NOMO-1 (cell line): ENCODE measurements at regions not wholly inside any gene's neighbourhood (a gene's known extent, or its start where the extent isn't known, plus 50 kb on each side); places are given as distances from the start of the nearest gene placed in this dataset.

ENCODE experiments used
- DNase-seq, 2 experiments: peaks; one replicate each; lab custom pipeline; 2025; ENCODE audit not compliant: unreplicated experiment in 2 of 2; lab: John Stamatoyannopoulos, UW

DNA sequence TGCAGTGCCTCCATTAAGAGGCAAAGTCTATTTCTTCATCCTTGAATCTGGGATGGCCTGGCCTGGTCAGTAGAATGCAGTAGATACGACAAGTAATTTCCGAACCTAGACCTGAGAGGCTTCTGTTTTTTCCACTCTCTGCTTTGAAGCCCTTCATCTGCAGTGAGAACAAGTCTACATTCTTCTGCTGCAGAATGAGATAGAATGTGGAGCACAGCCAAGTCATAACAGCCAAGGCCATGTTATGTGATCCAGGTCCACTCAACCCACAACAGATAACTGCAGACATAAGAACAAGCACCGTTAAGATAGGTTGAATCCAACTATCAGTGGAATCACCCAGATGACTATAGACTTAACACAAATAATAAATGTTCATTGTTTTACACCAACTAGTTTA, 1297.7 kb downstream of the C4orf33 start:
- no peak for DNase-seq

DNA sequence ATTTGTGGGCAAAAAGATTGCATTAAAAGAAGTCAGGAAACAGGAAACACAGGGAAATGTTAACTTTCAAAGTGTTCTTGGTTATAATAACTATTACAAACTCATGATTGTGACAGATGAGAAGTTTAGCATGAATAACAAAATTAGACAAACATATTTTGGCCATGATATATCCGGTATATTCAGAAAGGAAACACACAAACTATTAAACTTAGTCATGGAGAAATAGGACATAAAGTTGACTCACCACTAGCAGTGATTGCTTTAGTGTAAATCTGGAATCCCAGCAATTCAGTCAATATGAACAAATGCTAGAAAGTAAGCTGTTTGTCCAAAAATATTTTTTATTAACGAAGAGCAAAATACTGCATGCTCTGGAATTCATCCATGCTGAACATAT, 1299.9 kb downstream of the C4orf33 start:
- no peak for DNase-seq

DNA sequence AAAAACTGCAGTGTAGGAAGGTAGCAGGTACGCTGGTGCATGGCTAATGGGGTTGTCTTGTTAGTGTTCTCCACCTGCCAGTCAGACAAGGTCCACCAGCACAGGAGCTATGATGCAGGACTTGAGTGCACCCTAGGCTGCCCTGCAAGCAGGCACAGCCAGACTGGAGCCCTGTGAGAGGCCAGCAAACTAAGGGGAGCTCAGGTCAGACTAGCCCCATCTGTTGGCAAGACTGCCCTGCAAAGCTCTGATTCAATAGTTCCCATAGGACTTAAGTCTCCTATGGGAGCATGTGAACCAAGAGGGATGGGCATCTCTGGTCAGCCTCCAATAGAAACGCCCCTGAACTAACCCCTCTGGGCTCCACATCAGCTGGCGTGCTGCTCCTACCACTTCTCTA, 1307.3 kb downstream of the C4orf33 start:
- no peak for DNase-seq

DNA sequence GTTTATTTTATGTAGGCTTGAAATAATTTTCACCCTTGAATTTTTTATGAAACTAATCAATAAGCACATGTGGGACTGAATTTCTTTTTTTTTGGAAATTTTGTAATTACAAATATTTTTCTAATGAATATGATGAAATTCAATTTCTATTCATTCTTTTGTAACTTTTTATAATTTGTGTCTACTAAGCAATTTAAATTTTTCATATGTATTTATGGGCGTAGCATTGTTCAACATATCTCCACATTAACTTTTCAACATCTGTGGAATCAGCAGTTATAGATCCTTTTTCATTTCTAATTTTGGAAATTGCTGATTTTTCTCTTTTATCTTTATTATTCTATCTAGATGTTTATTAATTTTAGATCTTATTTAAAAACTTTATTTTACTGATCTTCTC, 1320.3 kb downstream of the C4orf33 start:
- no peak for DNase-seq

DNA sequence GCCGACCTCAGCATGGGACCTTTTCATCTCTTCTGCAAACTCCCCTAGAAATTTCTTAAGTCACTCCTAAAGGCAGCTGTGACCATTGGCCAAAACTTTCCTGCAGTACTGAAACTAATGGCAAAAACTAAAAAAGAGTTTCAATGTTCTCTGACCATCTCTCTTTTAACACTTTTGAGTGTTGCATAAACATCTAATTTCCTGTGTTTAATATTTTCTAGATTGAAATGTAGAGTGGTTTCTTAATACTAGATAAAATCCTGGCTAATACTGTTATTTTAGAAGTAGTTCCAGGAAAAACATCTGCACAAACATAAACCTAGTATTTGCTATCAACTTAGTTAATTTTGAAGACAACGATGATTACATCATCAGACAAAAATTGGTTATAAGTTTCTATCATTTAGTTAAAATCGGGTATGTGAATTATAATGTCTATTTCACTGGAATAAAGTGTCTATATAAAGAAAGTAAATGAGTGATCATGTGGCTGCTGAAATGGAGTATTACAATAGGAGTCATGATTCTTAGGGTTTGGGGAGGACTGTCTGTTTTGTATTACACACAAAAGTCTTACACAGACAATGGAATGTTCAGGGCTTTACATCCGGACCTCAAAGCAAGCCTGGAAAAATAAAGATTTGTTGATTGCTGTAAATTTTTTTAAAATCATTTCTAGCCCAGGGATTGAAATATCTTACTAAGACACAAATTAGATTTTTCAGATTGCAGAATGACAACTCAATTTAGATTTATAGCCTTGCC, 1323.4 kb downstream of the C4orf33 start:
- DNase-seq, result no peak

DNA sequence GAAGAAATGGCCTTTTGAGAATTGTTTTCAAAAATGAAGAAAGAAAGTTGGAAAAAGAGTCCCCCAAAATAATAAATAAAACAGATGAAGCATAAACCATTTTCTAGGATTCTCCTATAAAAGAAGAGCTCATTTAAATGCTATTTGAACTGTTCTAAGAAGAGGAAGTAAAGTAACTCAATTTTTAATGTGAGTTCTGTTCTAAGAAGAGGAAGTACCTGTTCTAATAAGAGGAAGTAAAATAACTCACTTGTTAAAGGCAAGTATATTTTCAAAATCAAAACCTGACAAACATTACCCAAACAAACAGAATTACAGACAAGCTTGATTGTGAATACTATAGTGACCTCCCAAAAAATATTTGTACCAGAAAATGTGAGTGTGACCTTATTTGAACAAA, 1326.3 kb downstream of the C4orf33 start:
- DNase-seq, result peak in 1 of 2 experiments; percentile 78

DNA sequence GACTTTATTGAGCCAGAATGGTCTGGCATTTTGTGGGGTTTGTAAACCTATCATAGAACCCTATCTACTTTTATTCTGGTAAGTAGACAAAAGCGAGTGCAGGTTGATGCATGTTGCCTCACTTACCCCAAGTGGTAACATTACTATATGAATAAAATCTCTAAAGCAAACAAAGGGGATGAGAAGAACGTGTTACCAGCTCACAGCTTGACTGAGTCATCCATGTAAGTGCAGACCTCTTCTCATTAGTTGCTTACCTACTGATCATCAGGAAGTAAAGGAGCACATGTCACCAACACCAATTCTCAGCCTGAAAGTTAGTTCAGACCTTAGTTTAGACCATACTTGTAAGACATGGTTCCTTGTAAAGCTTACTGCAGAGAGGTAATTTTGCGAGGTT, 1328.3 kb downstream of the C4orf33 start:
- DNase-seq, result no peak

DNA sequence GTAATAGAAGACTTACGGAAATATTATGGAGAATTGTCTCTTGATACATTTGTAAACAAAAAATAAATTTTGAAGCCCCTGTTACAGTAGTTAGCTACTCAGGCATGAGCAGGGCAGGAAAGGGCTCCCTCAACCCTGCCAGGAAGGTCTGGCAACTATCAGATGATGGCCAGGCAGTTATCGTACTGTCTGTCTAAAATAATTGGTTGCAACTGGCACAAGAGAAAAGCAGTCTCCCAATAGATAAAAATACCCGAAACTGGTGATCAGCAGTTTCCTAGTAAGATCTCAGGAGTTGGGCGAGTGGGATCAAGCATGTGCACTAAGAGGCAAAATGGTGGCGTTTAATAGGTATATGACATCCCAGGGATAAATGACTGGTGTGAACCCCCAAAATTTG, 1336.3 kb downstream of the C4orf33 start:
- DNase-seq, result no peak

DNA sequence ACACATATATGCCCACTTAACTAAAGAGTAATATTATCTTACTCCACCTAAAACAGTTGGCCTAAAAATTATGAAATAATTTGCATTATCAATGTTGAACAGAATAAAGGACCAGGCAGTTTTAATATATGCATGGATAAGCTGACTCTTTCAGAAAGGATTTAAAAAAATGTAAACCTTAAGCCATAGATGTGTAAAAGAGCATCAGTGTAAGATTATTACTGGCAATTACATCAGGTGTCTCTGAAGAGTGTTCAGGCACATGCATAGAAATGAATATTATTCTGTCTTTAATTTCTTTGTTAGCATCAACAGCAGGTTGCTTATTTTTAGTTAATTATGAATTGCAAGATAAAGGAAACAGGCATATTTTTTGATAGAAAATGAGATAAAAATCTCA, 1353.8 kb downstream of the C4orf33 start:
- DNase-seq, result no peak

DNA sequence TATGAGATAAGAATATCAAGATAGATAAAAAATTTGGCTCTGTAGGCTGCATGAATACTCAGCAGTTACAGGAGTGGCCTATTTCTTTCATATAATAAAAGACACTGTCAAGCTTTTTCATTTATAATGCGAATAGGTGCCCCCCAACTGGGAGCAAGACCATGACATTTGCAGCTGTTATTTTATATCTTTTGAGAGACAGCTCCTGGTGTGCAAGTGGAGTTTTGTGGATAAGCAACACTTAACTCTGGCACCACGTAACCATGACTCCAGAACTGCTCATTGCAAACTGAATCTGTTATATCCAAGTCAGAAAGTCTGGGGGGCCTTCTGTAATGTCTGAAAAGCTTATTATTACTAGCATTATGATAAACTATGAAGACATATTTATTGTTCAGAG, 1372.4 kb downstream of the C4orf33 start:
- no peak for DNase-seq

DNA sequence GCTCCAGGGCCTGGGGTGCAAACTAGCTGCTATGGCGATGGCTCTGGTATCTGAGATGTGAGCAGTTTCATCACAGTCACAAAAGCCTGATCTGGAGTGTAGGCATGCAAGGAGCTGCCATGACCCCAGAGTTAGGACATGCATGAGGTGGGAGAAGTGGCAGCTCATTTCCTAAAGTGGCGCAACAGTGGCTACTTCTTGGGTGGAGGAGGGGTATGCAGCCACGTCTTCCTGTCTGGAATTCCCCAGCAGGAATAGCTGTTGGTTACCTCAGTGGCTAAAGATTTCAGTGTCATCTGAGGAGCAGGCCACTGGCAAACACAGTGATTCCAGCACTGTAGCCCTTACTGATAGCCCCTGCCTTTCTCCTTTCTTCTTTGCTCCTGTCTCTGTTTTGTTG, 1382.5 kb downstream of the C4orf33 start:
- DNase-seq, result no peak

DNA sequence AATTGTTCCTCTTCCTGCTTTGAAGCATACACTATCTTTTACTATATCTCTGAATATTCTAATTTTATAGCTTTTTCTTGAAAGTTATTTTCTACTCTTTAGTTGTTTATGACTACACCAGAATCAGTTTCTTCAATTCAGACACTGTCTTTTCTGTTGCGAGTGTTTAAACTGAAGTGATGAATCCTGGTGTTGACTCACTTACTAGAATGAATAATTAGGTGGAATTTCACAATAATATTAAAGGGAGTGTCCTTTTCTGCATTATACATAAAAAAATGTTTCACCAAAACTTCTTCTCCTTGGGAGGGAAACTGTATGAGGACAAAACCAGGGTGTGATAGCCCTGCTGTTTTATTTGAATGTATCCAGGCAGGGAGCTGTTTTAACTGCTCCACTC, 1383.1 kb downstream of the C4orf33 start:
- DNase-seq, result no peak

DNA sequence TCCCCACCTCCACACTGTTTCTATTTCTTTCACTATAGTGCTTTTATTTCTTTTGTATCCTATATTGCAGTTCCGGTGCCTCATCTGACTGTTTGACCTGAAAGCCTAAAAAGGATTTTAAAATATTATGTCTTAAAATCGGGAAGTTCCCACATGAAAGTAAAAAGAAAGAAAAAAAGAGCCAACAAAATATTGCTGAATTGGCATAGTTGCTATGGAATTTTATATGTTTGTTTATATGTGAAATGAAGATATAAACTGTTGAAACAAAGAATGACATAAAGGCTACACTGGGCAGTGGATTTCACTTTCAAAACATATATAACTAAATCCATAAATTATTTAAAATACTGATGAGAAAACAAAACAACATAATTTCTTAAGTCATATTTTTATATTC, 1383.7 kb downstream of the C4orf33 start:
- DNase-seq, result no peak

DNA sequence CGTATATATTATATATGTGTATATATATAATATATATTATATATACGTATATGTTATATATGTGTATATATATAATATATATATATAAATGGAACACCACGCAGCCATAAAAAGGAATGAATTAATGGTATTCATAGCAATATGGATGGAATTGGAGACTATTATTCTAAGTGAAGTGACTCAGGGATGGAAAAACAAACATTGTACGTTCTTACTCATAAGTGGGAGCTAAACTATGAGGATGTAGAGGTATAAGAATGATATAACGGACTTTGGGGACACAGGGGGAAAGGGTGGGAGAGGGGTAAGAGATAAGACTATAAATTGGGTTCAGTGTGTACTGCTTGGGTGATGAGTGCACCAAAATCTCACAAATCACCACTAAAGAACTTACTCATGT, 1388.9 kb downstream of the C4orf33 start:
- DNase-seq, result no peak

DNA sequence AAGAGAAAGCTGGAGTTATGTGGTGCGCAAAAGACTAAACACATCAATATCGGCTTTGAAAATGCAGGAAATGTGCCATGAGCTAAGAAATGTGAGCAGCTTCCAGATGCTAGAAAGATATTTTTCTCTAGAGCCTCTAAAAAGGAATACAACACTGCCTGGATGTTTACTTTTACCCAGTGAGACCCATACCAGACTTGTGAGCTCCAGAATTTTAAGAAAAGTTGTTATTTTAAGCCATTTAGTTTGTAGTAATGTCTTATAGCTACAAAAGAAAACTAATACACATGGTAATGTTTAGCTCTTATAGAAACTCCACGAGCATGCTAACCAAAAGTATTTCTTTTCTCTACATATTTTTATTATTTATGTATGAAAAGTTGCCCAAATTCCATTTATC, 1389.4 kb downstream of the C4orf33 start:
- DNase-seq, result no peak

DNA sequence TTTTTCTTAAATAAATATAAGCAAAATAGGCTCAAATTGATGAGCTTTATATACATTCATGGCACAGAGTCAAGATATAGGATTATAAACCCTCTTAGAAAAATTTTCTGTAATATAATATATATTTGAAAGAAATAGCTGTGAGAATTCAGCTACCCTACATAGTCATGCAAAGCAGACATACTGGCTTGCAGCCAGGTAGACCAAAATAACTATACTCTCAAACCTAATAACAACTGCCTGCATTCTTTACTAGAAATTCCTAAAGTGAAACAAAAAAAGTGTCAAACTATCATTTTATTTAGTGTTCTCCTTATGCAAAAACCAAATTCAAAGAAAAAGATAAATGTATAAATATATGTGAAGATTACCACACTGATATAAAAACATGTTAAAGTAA, 1390.2 kb downstream of the C4orf33 start:
- DNase-seq, result no peak

DNA sequence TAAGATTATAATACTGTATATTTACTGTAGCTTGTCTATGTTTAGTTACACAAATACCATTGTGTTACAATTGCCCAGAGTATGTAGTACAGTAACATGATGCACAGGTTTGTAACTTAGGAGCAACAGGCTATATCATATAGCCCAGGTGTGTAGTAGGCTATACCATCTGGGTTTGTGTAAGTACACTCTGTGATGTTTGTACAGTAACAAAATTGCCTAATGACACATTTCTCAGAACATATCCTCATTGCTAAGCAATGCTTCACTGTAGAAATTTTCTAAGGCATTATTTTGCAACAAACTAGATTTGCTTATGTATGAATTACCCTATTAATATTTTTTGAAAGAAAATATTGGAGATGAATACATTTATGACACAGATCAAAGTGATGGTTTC, 1390.9 kb downstream of the C4orf33 start:
- DNase-seq, result no peak

DNA sequence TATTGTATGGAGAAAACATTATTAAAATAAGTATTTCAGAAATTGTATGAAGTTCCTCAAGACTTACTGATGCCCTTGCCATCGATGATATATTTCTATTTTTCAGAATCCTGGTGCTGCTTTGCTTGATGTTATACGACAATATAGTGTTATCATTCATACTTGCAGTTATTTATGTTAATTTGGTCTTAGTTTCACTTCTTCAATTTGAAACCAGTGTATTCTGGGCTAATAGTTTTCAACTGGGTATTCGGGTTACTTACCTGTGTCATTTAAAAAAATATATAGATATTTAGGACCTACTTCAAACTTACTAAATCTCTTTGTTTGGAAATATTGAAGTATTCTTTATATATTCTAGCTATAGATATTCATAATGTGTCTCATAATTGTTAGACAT, 1414.7 kb downstream of the C4orf33 start:
- DNase-seq, result no peak

DNA sequence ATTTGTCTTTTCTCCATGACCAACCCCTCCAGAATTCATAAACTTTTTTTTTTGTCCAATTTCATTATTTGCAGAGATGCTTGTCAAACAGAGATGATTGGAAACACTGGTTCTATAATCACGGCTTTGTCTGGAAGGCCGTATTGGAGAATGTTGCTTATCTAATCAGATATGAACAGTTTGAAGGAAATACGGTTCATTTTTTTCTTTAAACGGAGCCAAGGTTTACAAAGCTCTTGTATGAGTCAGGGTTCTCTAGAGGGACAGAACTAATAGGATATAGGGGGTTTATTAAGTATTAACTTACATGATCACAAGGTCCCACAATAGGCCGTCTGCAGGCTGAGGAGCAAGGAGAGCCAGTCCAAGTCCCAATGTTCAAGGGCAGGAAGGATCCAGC, 1415.8 kb downstream of the C4orf33 start:
- no peak for DNase-seq

DNA sequence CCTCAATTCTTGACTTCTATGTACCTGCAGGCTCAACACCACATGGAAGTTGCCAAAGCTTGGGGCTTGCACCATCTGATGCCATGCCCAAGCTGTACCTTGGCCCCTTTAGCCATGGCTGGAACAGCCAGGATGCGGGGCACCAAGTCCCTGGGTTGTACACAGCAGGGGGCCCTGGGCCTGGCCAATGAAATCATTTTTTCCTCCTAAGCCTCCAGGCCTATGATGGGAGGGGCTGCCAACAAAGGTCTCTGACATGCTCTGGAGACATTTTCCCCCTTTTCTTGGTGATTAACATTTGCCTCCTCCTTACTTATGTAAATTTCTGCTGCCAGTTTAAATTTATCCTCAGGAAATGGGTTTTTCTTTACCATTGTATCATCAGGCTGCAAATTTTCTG, 1428.1 kb downstream of the C4orf33 start:
- no peak for DNase-seq

DNA sequence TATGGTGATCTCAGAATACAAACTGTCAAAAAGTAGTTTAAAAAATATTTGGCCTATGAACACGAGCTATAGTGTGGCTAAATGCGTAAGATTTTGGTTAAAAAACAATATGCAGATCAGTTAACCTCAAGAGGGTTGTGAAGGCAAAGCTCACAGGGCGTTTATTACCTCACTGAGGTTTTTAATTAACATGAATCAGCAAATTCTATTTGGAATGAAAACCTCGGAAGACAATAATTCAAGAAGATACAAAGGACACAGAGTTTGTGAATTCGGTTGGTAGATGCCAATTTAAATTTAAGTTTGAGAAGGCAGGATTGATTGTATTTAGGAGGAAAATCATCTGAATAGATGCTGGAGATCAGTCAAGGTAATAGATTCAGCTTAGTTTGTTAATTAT, 1434.6 kb downstream of the C4orf33 start:
- no peak for DNase-seq

DNA sequence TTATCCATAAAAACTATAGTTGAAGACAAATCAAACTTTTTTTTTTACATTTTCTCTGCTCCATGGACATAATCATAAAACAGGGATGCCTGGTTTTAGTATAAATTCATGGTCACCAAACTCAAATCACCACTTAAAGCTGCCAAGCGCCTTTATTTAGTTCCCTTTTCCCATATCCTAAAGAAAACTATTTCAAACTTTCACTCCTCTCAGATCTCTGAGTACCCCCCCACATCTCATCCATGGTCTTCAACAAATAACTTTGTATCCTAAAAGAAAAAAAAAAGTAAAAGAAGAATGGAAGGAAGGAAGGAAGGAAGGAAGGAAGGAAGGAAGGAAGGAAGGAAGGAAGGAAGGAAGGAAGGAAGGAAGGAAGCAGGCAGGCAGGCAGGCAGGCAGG, 1438.7 kb downstream of the C4orf33 start:
- no peak for DNase-seq

DNA sequence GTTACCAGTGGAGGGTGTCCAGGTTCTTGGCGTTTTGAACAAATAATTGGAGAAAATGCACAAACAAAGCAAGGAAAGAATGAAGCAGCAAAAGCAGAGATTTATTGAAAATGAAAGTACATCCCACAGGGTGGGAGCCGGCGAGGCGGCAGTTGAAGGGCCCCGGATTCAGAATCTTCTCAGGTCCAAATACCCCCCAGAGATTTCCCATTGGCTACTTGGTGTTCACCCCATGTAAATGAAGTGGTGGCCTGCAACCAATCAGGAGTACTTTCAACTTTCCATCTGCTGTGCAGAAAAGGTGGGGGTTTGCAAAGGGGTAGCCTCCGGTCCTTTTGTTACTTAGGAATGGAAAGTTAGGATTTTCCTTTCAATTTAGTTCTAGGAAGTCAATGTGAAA, 1447.0 kb downstream of the C4orf33 start:
- DNase-seq, result no peak
